K562 (cell line): ENCODE measurements at regions not wholly inside any gene's neighbourhood (a gene's known extent, or its start where the extent isn't known, plus 50 kb on each side); places are given as distances from the start of the nearest gene placed in this dataset.

Experiments used
- ATAC-seq: fragments of 200-7000 bp; cut with Tn5 transposase; 3 replicates; pipeline ENCODE4 v1.9.1; 2020; ENCODE audit warnings: moderate library complexity
- BruUV-seq: library from RNA; stranded (reverse); fragments of 400-500 nt; replicated peaks from 2 replicates; lab custom pipeline; 2021; lab: Mats Ljungman, UMichigan
- CTCF ChIA-PET: fragments of 300-600 bp; formaldehyde crosslinking; extraction: SDS; loops from one replicate; lab custom pipeline; 2021; ENCODE audit warnings: low intra/inter-chr PET ratio; lab: Yijun Ruan, JAX
- POLR2A ChIA-PET: fragments of 300-600, 350-650 bp; sonication (Branson Sonifier 250); formaldehyde crosslinking; extraction: SDS; loops from one replicate; lab custom pipeline; 2021; ENCODE audit warnings: antibody characterized with exemption, inconsistent platforms; lab: Yijun Ruan, JAX
- DNase-seq, 4 experiments: peaks; one replicate each; pipeline versions ENCODE4 v3.0.0 to v3.0.0-alpha.2; 2011 to 2018; ENCODE audit warnings: low spot score in 3 of 4, mixed read lengths in 3 of 4; ENCODE audit errors: extremely low read depth in 1 of 4
- FAIRE-seq: peaks from 2 replicates; lab custom pipeline; 2011; peaks lifted over from hg19 to GRCh38; lab: Jason Lieb, UNC
- H2AFZ ChIP-seq: 2 replicates; pipeline ENCODE4 v1.6.0; 2011; ENCODE audit warnings: low read depth, low read length, control low read depth, inconsistent platforms
- H3K27ac ChIP-seq: fragments of 200-600 bp; 3 replicates; pipeline ENCODE4 v1.8.0; 2011; ENCODE audit warnings: low read depth, mild to moderate bottlenecking, control low read depth, inconsistent platforms, low read length, moderate library complexity, mixed read lengths; ENCODE audit errors: extremely low read depth
- H3K27me3 ChIP-seq, 2 experiments: fragments of 300-600 bp in 1 of 2; 2 replicates in 1 of 2; 3 replicates in 1 of 2; pipeline versions ENCODE4 v1.6.0 to v1.8.0; 2011; ENCODE audit warnings: inconsistent platforms in 2 of 2, low read length in 2 of 2, mild to moderate bottlenecking in 1 of 2, mixed read lengths in 1 of 2, moderate library complexity in 1 of 2; ENCODE audit not compliant: control insufficient read depth in 2 of 2, insufficient read depth in 2 of 2
- H3K36me3 ChIP-seq: fragments of 300-600 bp; 3 replicates; pipeline ENCODE4 v1.8.0; 2011; ENCODE audit warnings: mild to moderate bottlenecking, low read length, inconsistent platforms; ENCODE audit not compliant: control insufficient read depth, insufficient read depth
- H3K4me1 ChIP-seq, 2 experiments: fragments of 200-600 bp in 1 of 2; replicated peaks in 1 of 2; 2 replicates in 1 of 2; 3 replicates in 1 of 2; pipeline versions ENCODE4 v1.5.1 to v1.8.0; 2011; ENCODE audit warnings: inconsistent platforms in 2 of 2, low read length in 2 of 2, mild to moderate bottlenecking in 1 of 2, mixed read lengths in 1 of 2, moderate library complexity in 1 of 2; ENCODE audit not compliant: control insufficient read depth in 2 of 2, insufficient read depth in 2 of 2
- H3K4me2 ChIP-seq: 2 replicates; pipeline ENCODE4 v1.6.1; 2011; ENCODE audit warnings: low read length, control low read depth, inconsistent platforms, mixed read lengths; ENCODE audit not compliant: insufficient read depth
- H3K4me3 ChIP-seq: fragments of 200-600 bp; sonication (generic), shearing (Covaris generic); 2 replicates; pipeline ENCODE4 v1.5.1; 2016; ENCODE audit warnings: control low read depth, inconsistent platforms
- H3K79me2 ChIP-seq: fragments of 200-600 bp; 3 replicates; pipeline ENCODE4 v1.8.0; 2011; ENCODE audit warnings: low read length, inconsistent platforms; ENCODE audit not compliant: control insufficient read depth, insufficient read depth
- H3K9ac ChIP-seq, 2 experiments: 2 replicates each; pipeline versions ENCODE4 v1.6.0 to v1.6.1; 2011; ENCODE audit warnings: low read depth in 2 of 2, low read length in 2 of 2, control low read depth in 1 of 2, inconsistent platforms in 1 of 2, mild to moderate bottlenecking in 1 of 2, mixed read lengths in 1 of 2; ENCODE audit not compliant: insufficient read depth in 1 of 2
- H3K9me1 ChIP-seq: one replicate; pipeline ENCODE4 v1.6.0; 2011; ENCODE audit warnings: inconsistent platforms, mild to moderate bottlenecking, low read length, moderate library complexity; ENCODE audit not compliant: control insufficient read depth, insufficient read depth
- H3K9me3 ChIP-seq: replicated peaks from 2 replicates; pipeline ENCODE4 v1.5.1; 2011; ENCODE audit warnings: low read depth, low read length, inconsistent platforms; ENCODE audit not compliant: control insufficient read depth, insufficient read depth
- H4K20me1 ChIP-seq: replicated peaks from 2 replicates; pipeline ENCODE4 v1.6.1; 2011; ENCODE audit warnings: low read length, inconsistent platforms, mixed read lengths; ENCODE audit not compliant: control insufficient read depth, insufficient read depth
- ATF4 ChIP-seq: fragments of 450-650 bp; formaldehyde crosslinking; IDR thresholded peaks from 2 replicates; pipeline ENCODE4 v1.4.0; 2022; ENCODE audit warnings: mild to moderate bottlenecking, moderate library complexity
- E2F1 ChIP-seq: sonication (generic); formaldehyde crosslinking; IDR thresholded peaks from 2 replicates; pipeline ENCODE4 v1.8.1; 2023; ENCODE audit warnings: mild to moderate bottlenecking, missing genetic modification reagents, moderate library complexity
- EWSR1 ChIP-seq: fragments of 450-650 bp; IDR thresholded peaks from 2 replicates; pipeline ENCODE4 v1.6.1; 2018; ENCODE audit warnings: borderline replicate concordance, mild to moderate bottlenecking, low read depth, moderate library complexity; ENCODE audit not compliant: partially characterized antibody
- KHSRP ChIP-seq: fragments of 450-650 bp; IDR thresholded peaks from 2 replicates; pipeline ENCODE4 v1.6.1; 2017
- KLF10 ChIP-seq: fragments of 250-450 bp; sonication (Bioruptor Pico); IDR thresholded peaks from 2 replicates; pipeline ENCODE4 v1.6.1; 2021; ENCODE audit warnings: matching md5 sums
- MAZ ChIP-seq, 2 experiments: fragments of 450-650 bp in 1 of 2; sonication (generic) in 1 of 2; formaldehyde crosslinking; IDR thresholded peaks in 1 of 2; conservative IDR thresholded peaks in 1 of 2; 2 replicates each; pipeline versions ENCODE4 v1.4.0 to v1.5.0; 2020; ENCODE audit warnings: mild to moderate bottlenecking in 1 of 2, missing genetic modification reagents in 1 of 2
- MECOM ChIP-seq: fragments of 250-450 bp; sonication (Bioruptor Pico); IDR thresholded peaks from 2 replicates; pipeline ENCODE4 v1.8.0; 2022; ENCODE audit warnings: inconsistent platforms
- MED1 ChIP-seq: sonication (generic); formaldehyde crosslinking; IDR thresholded peaks from 2 replicates; pipeline ENCODE4 v1.8.1; 2023; ENCODE audit warnings: missing genetic modification reagents, borderline replicate concordance
- NUFIP1 ChIP-seq: fragments of 450-650 bp; IDR thresholded peaks from 2 replicates; pipeline ENCODE4 v1.6.1; 2018; ENCODE audit not compliant: partially characterized antibody
- POLR2B ChIP-seq: fragments of 450-650 bp; IDR thresholded peaks from 2 replicates; pipeline ENCODE4 v1.6.1; 2018; ENCODE audit warnings: low read depth; ENCODE audit not compliant: partially characterized antibody
- POLR2G ChIP-seq: fragments of 200-400 bp; formaldehyde crosslinking; IDR thresholded peaks from 2 replicates; pipeline ENCODE4 v1.6.1; 2017; ENCODE audit warnings: low read depth, mild to moderate bottlenecking, antibody characterized with exemption, low read length, moderate library complexity
- RBM14 ChIP-seq: fragments of 200-400 bp; formaldehyde crosslinking; IDR thresholded peaks from 2 replicates; pipeline ENCODE4 v1.6.1; 2018; ENCODE audit warnings: low read depth, mild to moderate bottlenecking, low read length, moderate library complexity, borderline replicate concordance; ENCODE audit not compliant: insufficient read depth
- RFX5 ChIP-seq: IDR thresholded peaks from 2 replicates; pipeline ENCODE4 v1.6.1; 2011; ENCODE audit warnings: low read depth, mild to moderate bottlenecking, improper control_type of control experiment, low read length
- SMC3 ChIP-seq: conservative IDR thresholded peaks from 2 replicates; pipeline ENCODE4 v1.6.1; 2011; ENCODE audit warnings: low read depth, low read length, improper control_type of control experiment; ENCODE audit not compliant: insufficient read depth
- SP1 ChIP-seq: sonication (generic); formaldehyde crosslinking; IDR thresholded peaks from 2 replicates; pipeline ENCODE4 v1.8.1; 2022; ENCODE audit warnings: mild to moderate bottlenecking, missing genetic modification reagents
- TAL1 ChIP-seq: fragments of 450-650 bp; IDR thresholded peaks from 2 replicates; pipeline ENCODE4 v1.6.1; 2016; ENCODE audit warnings: mild to moderate bottlenecking
- TARDBP ChIP-seq: fragments of 450-650 bp; IDR thresholded peaks from 2 replicates; pipeline ENCODE4 v1.6.1; 2016
- WGBS: fragments of 100-300 bp; shearing (Covaris generic); methylation state at CpG from one replicate; pipeline ENCODE4 v1.1.6; 2016; ENCODE audit warnings: low coverage, mixed read lengths; ENCODE audit not compliant: insufficient coverage; ENCODE audit errors: missing lambda C conversion rate; 5-methylcytosine and 5-hydroxymethylcytosine counted together
- in situ Hi-C: fragments of 300-500 bp; cut with MboI; formaldehyde crosslinking; loops from 4 replicates; pipeline ENCODE4 v1.15.0; 2018; ENCODE audit warnings: inconsistent platforms, mixed read lengths
- intact Hi-C: fragments of 100-400 bp; cut with micrococcal nuclease; formaldehyde crosslinking; loops from 2 replicates; pipeline ENCODE4 v1.14.2; 2022
- TF ChIP-seq, protein P1 (sequence below): sonication (generic); formaldehyde crosslinking; IDR thresholded peaks from 2 replicates; pipeline ENCODE4 v1.8.0; 2022; ENCODE audit warnings: mild to moderate bottlenecking, missing genetic modification reagents

- TF ChIP-seq MED1 (CRISPR knock-in tag), result no peak
- no peak for TF ChIP-seq SP1 (CRISPR knock-in tag)
- TF ChIP-seq, all 486 proteins: peak for 0
Measured at GRCh38 chr2:12536976-12537375, 179.8 kb upstream of the TRIB2 start (continued).

DNA sequence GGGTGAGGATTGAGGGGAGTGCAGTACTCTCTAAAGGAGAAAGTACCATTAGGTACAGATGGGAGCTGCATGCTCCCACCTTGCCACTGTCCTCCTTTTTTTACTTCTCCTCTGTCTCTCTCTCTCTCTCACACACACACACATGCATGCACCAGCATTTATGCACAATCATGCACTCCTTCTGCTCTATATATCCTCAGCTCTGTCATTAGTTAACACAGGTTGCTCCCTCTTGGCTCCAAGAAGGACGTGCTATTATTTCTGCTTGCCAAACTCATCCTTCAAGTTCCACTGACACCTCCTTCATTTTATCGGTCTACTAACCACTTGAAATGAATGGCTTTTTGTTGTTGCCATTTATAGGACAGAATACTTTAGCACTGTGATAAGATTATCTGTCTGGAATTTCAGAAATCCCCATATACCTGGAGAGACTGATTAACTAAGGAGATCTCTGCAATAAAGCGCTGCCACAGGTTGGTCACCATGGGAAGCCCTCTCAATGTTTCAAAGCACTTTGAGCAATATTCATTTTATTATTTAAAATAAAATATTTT lies 178.5 kb upstream of the TRIB2 start:
- WGBS, result 68% methylated on average over 3 of the region's 3 CpGs
- in situ Hi-C loops (no loop called here), intact Hi-C loops (no loop called here)
- TF ChIP-seq SMC3, result no peak
- no peak for TF ChIP-seq KHSRP
- TF ChIP-seq KLF10 (CRISPR knock-in tag), result no peak
- TF ChIP-seq MAZ (CRISPR knock-in tag; conservative IDR thresholded peaks at IDR 0.05 in 1 of 2, IDR thresholded peaks at IDR 0.05 in 1 of 2), result no peak
- no peak for TF ChIP-seq POLR2B
- TF ChIP-seq EWSR1, result no peak
- TF ChIP-seq RFX5, result no peak
- TF ChIP-seq RBM14, result no peak
- TF ChIP-seq NUFIP1, result no peak
- TF ChIP-seq, protein P1, sequence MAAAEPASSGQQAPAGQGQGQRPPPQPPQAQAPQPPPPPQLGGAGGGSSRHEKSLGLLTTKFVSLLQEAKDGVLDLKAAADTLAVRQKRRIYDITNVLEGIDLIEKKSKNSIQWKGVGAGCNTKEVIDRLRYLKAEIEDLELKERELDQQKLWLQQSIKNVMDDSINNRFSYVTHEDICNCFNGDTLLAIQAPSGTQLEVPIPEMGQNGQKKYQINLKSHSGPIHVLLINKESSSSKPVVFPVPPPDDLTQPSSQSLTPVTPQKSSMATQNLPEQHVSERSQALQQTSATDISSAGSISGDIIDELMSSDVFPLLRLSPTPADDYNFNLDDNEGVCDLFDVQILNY (CRISPR knock-in tag), result no peak
- no peak for TF ChIP-seq MECOM (CRISPR knock-in tag)
- TF ChIP-seq TARDBP, result no peak
- TF ChIP-seq ATF4 (CRISPR knock-in tag), result no peak
- TF ChIP-seq POLR2G, result no peak
- TF ChIP-seq TAL1, result no peak
- no peak for TF ChIP-seq E2F1
- Histone ChIP-seq H3K9me1 (no peaks in the 10 kb centered on the region), H3K36me3 (no peaks in the 10 kb centered on the region), H3K27ac (no peak overlapping the region), H3K4me3 (no peak overlapping the region), H3K9me3 (no peaks in the 10 kb centered on the region), H4K20me1 (no peaks in the 10 kb centered on the region), H3K79me2 (no peaks in the 10 kb centered on the region), H3K9ac (no peak overlapping the region), H3K4me1 (0 out of 5 replicates have a peak, but pooled peaks cover 0 to 1% of the 10 kb centered on the region in 2 experiments), H3K4me2 (no peak overlapping the region), H2AFZ (no peak overlapping the region), H3K27me3 (no peaks in the 10 kb centered on the region)
- DNase-seq (no peak), ATAC-seq (no peak), FAIRE-seq (no peak)
- POLR2A ChIA-PET, result no interaction called here
- no TSS peak for BruUV-seq
- CTCF ChIA-PET, result no interaction called here
